ENCODE measurements at regions not wholly inside any gene's neighbourhood (a gene's known extent, or its start where the extent isn't known, plus 50 kb on each side); places are given as distances from the start of the nearest gene placed in this dataset.

DNA sequence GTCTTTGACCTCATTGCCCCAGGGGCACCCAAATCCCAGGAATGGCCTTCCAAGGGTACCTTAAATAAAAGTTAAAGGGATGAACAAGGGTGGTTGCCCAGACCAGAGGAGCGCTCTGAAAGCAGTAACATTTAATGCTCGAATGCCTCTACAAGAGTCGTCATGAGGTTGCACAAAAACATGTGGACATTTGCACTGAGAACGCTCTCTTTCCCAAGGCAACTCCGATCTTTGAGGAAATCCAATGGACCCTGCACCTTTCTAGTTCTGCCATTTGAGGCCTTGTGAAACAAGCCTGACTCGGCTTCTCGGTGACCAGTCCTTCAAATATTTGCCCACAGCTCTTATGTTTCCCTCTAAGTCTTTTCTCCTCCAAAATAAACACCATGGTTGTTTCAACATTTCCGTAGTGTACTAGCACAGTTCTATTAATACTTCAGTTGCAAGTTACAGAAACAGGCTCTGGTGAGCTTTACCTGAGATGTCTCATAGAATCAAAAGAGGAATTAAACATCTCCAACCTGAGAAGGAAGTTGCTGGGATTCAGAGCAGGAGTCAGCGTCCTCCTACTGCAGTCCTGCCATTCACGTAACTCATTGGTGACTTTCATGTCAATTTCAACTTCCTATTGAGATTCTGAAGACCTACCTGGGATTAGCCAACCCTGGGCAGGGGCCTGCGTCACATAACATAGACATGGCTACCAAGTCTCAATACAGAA is 168.8 kb upstream of the RAI14 start:
- H3K4me3 ChIP-seq (ENCODE audit: low read depth, low read length), result no peak overlapping the region
- DNase-seq (ENCODE audit: low read depth), result peak; percentile 87
- TF ChIP-seq, protein P1, sequence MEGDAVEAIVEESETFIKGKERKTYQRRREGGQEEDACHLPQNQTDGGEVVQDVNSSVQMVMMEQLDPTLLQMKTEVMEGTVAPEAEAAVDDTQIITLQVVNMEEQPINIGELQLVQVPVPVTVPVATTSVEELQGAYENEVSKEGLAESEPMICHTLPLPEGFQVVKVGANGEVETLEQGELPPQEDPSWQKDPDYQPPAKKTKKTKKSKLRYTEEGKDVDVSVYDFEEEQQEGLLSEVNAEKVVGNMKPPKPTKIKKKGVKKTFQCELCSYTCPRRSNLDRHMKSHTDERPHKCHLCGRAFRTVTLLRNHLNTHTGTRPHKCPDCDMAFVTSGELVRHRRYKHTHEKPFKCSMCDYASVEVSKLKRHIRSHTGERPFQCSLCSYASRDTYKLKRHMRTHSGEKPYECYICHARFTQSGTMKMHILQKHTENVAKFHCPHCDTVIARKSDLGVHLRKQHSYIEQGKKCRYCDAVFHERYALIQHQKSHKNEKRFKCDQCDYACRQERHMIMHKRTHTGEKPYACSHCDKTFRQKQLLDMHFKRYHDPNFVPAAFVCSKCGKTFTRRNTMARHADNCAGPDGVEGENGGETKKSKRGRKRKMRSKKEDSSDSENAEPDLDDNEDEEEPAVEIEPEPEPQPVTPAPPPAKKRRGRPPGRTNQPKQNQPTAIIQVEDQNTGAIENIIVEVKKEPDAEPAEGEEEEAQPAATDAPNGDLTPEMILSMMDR (IDR thresholded peaks at IDR 0.05; ENCODE audit: low read depth, low read length, missing control alignments), result no peak
- in situ Hi-C loops (cut with HindIII; ENCODE audit: low sequenced_read_pairs), result loop anchor here (5.0 to 25.0 kb wide), 2 partner anchors 35 to 400 kb away; no protein-coding TSS in a partner anchor

DNA sequence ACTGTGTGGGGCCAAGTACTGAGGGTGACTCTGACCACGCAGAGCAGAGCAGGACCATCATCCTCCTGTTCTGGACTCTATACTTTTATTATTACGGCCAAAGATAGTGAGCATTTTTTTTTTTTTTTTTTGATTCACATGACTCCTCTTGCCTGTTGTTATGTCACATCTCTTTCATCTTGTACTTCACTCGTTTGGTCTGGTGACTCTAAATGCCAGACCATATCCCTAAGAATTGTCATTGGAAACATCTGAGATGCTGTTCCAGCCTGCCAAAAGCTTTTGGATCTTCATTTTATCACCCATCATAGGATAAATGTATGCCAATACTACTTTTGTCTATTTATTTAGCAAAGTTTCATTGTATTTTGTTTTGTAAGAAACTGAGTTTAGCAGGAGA is 168.2 kb upstream of the RAI14 start:
- H3K4me3 ChIP-seq (ENCODE audit: low read depth, low read length), result no peak overlapping the region
- in situ Hi-C loops (cut with HindIII; ENCODE audit: low sequenced_read_pairs), result loop anchor here (5.0 to 25.0 kb wide), 2 partner anchors 34 to 399 kb away; no protein-coding TSS in a partner anchor
- TF ChIP-seq, protein P1 (IDR thresholded peaks at IDR 0.05; ENCODE audit: low read depth, low read length, missing control alignments), result no peak
- DNase-seq (ENCODE audit: low read depth), result no peak

DNA sequence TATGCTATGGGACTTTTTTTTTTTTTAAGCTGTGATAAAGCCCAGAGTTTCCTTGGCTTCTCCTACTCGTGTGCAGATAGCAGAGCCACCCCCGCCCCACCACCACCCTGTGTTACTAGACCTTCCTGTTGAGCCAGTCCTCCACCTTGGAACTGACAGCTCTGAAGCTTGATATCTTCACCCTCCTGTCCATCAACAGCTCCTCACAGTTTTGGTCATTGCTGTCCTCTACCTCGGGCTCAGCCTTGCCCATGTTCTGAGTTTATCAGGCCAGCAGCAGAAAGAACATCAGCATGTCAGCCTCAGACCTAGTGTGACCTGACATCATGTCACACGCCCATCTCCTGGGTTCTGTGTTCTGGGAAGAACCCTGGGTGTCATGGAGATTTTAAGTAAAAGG is 167.1 kb upstream of the RAI14 start:
- in situ Hi-C loops (cut with HindIII; ENCODE audit: low sequenced_read_pairs), result loop anchor here (5.0 to 25.0 kb wide), 2 partner anchors 33 to 398 kb away; no protein-coding TSS in a partner anchor
- no peak overlapping the region for H3K4me3 ChIP-seq (ENCODE audit: low read depth, low read length)
- DNase-seq (ENCODE audit: low read depth), result no peak

DNA sequence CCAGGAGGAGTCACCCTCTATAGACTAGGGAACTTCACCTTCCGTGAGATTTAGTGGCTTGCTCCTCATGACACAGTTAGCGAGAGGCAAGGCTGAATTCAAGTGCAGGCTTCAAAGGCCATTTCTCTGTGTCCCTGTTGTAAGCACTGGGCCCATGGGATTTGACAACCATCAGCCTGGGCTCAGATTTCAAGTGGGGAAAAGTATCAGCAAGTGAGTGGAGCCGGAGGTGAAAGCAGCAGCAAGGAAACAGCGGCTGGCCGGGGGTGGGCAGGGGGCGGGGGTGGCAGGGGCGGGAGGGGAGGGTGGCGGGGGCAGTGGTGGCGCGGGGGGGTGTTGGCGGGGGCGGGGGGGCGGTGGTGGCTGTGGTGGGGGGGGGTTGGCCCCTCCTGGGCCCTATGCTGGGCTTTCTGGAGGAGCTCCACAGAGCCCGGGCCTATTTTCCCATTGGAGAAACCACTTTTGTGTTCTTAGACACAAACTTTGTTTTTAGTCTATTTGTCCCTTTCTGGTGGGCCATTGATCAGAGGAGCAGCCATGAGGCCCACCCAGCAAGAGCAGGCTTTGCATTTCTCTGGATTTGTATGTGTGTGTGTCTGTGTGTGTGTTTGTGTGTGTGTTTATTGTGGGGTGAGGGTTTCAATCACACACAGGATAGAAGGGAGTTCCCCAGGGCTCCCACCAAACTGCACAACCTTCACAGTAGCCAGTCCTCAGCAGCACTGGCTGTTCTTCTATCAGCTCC is 165.4 kb upstream of the RAI14 start:
- TF ChIP-seq, protein P1 (IDR thresholded peaks at IDR 0.05; ENCODE audit: low read depth, low read length, missing control alignments), result no peak
- no peak for DNase-seq (ENCODE audit: low read depth)

More for the DNA sequence above, 167.1 kb upstream of the RAI14 start:
- TF ChIP-seq, protein P1 (IDR thresholded peaks at IDR 0.05; ENCODE audit: low read depth, low read length, missing control alignments), result no peak

DNA sequence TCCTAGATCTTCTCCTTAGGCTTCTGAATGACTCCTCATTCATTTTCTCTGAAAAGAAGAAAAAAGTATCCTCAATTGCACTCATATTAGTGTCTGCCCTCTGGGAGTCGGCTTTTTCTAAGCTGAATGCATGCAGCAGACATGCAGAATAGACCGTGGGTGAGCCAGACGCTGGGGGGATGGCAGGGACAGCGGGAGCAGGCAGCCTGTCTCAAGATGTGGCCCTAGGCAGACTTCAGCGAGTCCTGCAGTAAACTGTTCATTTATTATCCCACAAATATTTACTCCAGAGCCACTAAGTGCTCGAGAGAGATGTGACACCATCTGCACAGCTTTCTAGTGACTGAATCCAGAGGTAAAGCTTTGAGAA is 164.9 kb upstream of the RAI14 start:
- in situ Hi-C loops (cut with HindIII; ENCODE audit: low sequenced_read_pairs), result loop anchor here (25.0 kb wide), 1 partner anchor 396 kb away; no protein-coding TSS in a partner anchor
- DNase-seq (ENCODE audit: low read depth), result no peak
- no peak overlapping the region for H3K4me3 ChIP-seq (ENCODE audit: low read depth, low read length)
- TF ChIP-seq, protein P1 (IDR thresholded peaks at IDR 0.05; ENCODE audit: low read depth, low read length, missing control alignments), result no peak

More for the DNA sequence above, 165.4 kb upstream of the RAI14 start:
- in situ Hi-C loops (cut with HindIII; ENCODE audit: low sequenced_read_pairs), result loop anchor here (25.0 kb wide), 1 partner anchor 397 kb away; no protein-coding TSS in a partner anchor
- no peak overlapping the region for H3K4me3 ChIP-seq (ENCODE audit: low read depth, low read length)

DNA sequence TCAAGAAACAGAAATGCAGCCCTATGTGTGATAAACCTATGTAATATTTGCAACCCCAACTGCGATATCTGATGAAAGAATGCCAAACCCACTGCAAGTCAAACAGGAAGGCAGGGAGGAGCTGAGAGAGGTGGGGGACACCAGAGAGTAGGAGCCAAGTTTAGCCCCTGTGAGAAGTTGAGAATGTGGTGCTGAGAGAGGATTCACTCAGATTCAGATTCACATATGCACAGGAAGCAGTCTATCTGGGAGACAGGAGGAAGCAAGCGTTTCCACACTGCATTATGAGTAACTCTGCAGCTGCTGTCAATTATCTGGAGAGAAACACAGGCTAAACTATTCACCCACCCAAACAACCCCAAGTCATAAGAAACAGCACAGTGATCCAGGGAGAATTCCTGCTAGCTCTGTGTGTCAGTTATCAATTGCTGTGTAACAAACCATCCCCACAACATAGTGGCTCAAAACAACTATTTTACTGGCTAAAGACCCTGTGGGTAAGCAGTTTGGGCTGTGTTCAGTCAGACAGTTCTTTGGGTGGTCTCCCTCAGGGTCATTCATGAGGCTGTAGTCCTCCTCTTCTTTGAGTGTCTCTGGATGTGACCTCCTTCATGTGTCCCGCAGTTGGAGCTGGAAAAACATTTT is 161.9 kb upstream of the RAI14 start:
- no peak overlapping the region for H3K4me3 ChIP-seq (ENCODE audit: low read depth, low read length)
- DNase-seq (ENCODE audit: low read depth), result no peak
- TF ChIP-seq, protein P1 (IDR thresholded peaks at IDR 0.05; ENCODE audit: low read depth, low read length, missing control alignments), result no peak
- in situ Hi-C loops (cut with HindIII; ENCODE audit: low sequenced_read_pairs), result loop anchor here (25.0 kb wide), 1 partner anchor 393 kb away; no protein-coding TSS in a partner anchor
